GM18873 (cell line): ENCODE measurements at regions not wholly inside any gene's neighbourhood (a gene's known extent, or its start where the extent isn't known, plus 50 kb on each side); places are given as distances from the start of the nearest gene placed in this dataset.

Experiments used
- ATAC-seq: cut with Tn5 transposase; IDR thresholded peaks from one replicate; pipeline ENCODE4 v1.9.1; 2021; ENCODE audit warnings: mild to moderate bottlenecking, moderate library complexity, moderate number of reproducible peaks; ENCODE audit not compliant: unreplicated experiment, low FRiP score

DNA sequence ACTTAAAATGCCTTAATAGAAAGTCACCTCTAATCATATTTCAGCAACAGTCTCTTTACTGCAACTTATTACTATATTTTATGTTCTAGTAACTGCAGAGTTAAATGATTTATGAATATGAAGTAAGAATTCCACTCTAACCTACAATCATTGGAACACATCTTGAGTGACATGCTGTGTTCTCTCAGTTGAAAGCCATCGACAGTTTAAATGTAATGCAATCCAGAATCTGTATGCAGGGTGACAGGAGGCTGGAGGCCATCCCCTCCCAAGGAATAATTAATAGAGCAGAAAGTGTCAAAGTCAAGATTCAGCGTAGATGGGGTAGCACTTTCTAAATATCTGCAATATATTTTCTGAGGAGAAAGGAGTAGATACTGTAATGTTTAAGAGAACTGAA lies 590.3 kb upstream of the SORCS1 start:
- no peak for ATAC-seq

DNA sequence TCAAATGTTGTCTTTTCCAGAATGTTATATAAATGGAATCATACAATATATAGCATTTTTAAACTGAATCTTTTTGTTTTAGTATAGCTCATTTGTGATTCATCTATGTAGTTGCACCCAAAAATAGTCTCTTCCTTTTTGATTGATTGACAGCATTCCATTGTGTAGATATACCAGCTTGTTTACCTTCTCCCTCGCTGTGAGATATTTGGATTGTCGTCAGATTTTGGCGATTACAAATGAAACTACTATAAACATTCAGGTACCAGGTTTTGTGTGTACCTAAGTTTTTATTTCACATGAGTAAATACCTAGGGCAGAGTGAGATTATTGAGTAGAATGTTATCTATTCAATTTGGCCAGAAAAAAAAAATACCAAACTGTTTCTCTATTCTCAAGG lies 584.7 kb upstream of the SORCS1 start:
- no peak for ATAC-seq

DNA sequence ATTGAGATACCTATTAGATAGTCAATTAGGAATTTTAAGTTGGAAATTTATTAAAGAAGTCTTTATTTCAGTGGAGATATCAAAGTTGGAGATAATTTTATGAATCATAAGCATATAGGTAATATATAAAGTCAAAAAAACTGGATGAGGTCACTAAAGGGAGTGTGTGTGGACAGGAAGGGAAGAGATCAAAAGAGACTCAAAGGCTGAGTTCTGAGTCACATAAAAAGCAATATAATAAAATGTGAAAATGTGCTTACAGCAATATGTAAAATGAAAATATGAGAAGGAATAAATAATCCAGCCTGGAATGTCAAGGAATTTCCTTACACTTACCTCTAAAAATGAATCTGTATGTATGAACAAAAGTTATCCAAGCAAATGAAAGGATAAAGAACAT lies 583.3 kb upstream of the SORCS1 start:
- no peak for ATAC-seq

DNA sequence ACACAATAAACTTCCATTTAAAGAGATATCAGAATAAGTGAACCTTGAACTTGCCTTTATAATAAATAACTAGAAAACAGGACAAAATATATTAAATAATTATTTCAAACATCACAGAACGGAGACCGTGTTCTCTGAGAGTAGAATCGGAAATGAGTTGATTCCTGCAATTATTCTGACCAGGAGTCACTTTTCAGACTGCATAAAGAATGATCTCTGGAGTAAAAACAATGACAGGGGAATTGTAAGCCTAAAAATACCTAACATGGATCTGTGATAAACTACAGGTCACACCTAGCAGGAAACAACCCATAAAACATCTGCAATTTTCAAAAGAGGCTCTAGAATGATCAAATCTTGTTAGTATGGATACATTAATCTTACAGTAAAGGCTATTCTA lies 577.5 kb upstream of the SORCS1 start:
- ATAC-seq, result no peak

DNA sequence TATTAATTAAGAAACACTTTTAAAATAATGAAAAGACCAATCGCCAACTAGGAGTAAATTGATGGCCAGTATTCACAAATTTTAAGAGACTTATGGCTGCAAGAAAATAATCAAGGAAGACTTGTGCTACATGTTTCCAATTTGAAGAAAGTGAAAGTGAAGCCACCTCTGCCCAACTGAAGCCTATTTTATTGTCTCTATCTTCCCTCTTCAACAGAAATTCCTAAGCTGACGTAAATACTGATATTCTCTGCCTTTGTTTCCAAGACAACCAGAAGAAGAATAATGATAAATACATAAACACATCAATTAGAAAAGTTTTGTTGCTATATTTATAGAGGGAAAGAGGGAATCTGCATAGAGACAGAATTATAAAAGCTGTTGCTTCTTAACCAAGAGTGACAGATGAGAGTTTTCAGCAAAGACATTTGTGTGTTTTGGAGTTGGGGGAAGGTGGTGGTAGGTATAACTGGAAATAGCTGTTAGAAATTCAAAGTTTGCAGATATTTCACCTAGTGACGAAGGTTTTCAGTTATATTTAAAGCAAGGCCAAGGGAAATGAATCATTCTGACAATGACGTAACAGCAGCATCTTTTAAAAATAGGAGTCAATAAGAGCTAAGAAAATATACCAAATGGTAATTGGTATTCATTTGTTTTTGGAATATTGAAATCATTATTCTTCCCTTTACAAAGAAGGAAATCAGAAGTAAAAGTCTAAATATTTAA lies 576.6 kb upstream of the SORCS1 start:
- no peak for ATAC-seq

DNA sequence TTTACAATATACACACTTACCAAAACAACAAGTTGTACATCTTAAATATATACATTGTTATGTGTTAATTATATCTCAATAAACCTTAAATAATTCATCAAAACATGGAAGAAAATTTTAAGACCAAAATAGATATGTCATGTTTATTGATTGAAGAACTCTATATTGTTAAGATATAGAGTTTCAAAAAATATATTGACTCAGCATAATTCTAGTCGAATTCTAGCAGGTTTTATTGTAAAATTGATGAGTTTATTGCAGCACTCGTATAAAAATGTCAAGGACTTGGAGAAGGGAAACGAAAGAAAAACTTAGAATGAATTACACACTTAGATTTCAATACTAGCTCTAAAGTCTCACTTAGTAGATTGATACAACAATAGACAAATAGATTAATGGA lies 575.4 kb upstream of the SORCS1 start:
- no peak for ATAC-seq

DNA sequence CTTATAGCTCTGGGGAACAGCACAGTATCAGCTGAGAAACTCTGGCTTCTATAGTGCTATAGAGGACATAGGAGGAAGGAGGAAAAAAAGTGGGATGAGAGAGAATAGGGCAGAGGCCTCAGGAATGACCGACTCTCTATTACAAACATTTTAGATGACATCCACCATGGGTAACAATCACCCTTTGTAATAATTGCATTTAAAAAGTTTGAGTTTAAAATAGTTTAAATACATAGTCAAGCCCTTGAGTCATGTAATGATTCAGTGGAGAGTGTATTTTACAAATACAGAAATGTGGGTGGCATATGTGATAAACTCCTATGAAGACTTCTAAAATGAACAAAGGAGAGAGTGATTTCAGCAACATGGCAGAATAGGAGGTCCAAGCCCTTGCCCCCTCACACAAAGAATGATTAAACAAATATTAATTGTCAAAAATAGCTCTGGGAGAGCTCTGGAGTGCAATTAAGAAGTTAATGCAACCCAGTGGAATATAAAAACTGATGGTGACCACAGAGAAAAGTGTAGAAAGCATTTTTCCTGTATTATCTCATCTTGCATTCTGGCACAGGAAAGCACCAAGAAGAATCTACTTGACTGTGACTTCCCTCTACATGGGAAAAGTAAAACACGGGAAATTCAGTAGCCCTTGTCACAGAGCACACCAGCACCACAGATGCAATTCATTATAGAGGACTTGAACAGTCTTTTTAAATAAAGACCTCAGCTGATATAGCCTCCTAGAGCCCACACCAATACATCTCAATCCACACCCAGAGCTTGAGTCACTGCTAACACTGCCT lies 569.0 kb upstream of the SORCS1 start:
- ATAC-seq, result no peak

DNA sequence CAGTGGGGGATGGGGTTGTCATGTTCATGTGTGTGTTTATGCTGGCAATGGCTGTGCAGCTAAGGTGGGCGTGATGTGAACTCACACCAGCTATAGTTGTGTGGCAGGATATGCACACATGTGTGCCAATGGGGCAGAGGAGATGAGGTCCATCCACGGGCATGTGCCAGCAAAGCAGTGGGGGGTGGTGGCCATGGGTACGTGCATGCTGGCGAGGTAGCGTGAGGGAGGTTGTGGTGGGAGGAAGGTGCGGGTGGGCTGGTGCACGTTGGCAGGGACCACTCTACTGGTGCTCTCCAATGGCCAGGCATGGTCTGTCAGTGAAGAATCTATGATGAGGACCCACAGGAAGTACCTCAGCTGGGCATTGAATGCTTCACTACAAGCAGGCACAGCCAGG lies 567.5 kb upstream of the SORCS1 start:
- ATAC-seq, result no peak

DNA sequence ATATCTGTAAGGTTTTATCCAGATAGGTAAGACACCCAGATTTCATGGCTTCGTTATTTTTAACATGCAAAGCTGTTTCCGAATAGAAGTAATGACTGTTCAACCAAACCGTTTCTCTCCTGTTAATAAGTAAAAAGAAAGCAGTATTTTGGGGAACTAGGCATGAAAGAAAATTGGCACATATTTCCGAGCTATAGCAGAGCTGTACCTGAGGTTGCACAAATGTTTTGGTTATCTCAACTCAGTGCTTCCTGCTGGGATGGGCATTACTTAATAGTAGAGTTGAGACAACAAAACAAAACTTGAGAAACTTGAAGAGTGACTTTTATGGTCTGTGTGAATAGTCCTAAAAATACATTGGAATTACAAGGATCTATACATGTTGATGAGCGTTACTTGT lies 564.3 kb upstream of the SORCS1 start:
- ATAC-seq, result no peak

DNA sequence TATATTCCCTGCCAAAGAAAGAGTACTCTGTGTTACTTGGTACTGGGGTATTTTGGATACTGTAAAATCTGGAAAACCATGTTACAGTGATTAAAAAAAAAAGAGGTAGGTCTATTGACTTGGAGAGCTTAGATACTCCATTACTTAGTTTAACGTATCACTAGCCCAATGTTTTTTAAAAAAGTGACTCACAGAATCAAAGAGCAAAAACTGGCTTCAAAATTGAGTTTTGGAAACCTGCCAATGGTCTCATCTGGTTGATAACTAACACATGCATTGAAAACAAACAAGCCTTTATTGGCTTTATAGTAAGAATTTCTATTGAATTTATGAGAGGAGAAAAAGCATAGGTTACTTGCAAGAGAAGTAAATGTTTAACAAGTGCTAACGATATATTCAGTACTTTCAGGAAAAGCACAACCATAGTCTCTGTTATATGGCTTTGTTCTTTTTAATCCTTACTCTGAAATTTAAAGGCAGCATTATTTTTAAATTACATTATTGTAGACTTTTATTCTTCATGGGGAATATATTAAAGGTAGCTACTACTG lies 563.3 kb upstream of the SORCS1 start:
- no peak for ATAC-seq

DNA sequence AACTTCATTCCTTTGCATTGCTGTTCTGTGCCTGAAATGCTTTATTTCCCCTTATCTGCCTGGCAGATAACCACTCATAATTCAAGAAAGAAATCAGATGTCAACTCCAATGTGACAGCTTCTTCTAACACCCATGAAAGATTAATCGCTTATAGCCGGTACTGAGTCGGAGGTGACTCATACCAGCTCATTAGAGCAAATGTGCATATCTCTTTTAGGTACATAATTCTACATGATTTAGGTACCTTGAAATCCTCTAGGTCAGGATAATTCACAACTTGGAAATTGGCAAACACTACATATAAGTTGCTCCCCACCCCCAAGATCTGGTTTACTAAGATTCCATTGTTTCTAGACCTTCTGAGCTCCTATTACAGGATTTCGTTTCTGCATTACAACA lies 554.4 kb upstream of the SORCS1 start:
- ATAC-seq, result no peak

DNA sequence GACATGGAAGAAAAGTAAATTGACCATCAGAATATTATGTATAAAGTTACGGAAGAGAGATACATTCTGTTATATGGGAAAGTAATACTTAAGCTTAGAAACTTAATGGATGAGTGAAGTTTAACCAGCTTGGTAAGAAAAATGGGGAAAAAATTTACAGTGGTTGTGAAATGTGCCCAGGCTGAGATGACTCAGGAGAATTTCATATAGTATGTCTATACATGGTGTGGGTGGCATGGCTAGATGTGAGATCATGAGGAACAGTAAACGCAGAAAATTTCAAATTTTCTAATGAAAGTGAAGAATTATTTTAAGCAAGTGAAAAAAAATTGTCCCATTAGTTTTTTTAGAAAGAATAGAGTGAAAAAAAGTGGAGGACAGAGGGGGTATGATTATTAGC lies 552.5 kb upstream of the SORCS1 start:
- ATAC-seq, result no peak

DNA sequence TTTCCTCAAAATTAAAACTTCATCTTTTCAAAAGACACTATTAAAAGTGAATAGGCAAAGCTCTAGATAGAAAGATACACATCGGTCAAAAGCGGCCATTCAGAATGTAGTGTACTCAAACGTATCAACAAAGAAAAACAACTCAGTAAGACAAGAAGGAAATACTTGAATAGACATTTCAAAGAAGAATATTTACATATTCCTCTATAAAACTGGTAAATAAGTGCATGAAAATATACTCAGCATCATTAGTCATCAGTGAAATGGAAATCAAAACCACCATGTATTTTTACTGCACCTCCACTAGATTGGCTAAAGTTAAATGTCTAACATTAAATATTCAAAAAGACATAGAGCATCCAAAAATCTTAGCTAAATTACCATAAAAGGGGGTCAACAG lies 551.1 kb upstream of the SORCS1 start:
- no peak for ATAC-seq

DNA sequence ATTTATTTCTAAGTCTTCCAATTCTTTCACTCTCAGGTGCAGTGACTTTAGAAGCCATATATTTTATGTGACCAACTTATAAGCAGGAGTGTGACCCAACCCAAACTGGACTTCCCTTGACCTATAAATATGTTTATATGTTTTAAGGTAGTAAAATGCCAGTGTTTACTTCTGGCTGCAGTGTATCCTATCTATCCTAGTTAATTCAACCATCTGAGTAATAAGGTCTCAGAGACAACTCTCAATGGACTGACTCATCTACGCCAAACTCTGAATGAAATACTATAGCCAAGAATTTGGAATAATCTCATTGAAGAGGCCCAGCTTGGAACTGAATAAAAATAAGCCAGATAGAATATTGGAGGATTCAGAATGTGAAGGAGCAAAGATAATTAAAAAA lies 544.5 kb upstream of the SORCS1 start:
- ATAC-seq, result no peak

DNA sequence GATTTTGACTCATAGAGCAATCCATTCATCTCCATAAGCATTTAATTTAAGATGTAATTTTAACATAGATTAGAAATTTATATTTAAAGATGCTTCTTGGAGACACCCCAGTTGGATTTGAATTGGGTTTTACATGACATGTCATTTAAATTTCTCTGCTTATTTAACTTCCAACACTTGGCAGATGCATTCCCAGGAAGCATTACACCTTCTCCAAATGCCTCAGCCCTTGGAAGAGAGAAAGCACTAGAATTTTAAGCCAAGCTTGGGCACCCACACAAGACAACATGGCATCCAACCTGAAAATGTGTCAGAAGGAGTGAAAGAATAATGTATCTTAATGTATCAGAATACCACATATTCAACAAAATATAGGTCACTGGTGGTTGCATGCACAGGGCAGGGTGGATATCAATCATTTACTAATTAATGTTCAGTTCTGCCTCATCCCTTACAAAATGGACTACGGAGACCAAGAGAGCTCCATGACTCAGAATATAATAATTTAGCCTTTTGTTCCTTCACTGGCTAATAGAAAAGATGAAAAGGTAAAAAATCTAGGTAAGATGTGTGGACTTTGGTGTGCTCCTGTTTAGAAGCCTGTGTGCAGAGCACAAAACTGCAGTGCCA lies 541.7 kb upstream of the SORCS1 start:
- no peak for ATAC-seq

DNA sequence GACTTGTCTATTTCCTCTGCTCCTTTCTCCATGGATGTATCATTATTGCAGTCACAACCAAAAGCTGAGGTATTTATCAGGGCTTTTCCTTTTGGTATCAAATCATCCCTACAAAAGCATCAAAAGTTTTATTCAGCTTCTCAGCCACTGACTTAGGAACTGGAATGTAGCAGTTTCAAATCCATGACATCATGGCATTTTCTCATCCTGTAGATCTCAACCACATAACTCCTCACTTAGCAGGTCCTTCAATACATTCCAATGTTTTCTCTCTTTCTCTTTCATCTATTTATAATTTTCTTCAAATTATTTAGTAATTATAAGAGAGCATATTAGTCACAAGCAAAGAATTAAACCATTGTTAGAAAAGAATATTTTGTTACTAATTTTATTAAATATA lies 537.4 kb upstream of the SORCS1 start:
- ATAC-seq, result no peak

DNA sequence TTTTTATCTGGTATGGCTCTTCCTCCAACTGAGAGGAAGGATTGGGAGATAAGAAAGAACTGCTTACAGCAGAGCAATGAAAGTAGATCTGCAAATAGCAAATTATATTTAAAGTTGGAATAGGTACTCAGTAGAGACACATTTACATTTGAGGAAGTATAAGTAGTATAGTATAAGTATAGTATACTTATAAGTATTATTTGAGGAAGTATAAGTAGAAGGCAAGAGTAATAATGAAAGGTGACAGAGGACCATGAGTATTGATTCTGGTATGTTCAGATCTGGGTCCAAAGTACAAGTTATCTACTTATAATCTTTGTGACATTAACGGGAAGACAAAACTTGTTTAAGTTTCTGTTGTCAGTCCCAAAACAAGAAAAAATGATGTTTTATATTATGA lies 527.6 kb upstream of the SORCS1 start:
- ATAC-seq, result no peak

DNA sequence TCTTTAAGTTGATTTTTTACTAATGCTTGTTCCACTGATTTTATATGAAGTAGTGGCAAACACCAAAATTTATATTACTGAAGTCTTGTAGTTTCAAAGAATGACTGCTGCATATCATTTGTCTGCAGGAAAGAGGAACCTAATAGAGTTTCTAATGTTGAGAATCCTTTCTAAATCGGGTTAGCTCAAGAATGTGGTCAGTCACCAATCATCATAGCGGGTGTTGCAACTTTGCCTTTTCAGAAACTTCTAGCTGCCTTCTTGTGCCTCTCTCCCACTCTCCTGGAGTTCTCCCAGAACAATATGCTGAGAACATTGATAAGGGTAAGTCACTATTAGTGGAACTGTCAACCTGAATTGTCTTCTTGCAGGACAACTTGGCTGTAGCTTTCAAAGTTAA lies 524.8 kb upstream of the SORCS1 start:
- ATAC-seq, result no peak

DNA sequence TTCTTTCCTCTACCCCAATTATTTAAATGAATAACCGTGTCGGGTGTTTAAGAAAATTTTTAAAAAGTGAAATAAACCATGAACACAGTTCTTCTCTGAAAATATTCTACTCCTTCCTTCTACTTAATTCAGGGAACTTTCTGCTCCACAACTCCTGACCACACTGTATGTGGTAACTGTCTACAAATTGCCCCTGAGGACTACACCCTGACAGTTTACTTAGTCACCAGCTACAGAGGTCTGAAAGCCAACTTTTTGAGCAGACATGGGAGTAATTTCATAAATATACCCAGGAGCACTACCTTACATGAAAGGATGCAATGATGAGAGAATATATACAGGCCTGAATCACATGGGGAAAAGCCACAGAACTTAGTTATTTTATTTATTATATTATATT lies 523.2 kb upstream of the SORCS1 start:
- ATAC-seq, result no peak

DNA sequence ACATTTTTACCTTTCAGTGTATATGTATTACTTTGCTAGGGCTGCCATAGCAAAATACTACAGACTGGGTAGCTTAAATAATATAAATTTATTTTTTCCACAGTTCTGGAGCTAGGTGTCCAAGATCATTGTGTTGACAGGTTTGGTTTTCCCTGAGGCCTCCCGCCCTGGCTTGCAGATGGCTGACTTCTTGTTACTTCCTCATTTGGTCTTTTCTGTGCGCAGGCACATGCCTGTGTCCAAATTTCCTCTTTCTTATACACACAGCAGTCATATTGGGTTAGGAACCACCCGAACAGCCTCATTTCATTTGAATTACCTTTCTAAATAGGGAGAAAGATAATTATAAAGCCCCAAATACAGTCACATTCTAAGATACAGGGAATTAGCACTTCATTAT lies 521.6 kb upstream of the SORCS1 start:
- no peak for ATAC-seq

DNA sequence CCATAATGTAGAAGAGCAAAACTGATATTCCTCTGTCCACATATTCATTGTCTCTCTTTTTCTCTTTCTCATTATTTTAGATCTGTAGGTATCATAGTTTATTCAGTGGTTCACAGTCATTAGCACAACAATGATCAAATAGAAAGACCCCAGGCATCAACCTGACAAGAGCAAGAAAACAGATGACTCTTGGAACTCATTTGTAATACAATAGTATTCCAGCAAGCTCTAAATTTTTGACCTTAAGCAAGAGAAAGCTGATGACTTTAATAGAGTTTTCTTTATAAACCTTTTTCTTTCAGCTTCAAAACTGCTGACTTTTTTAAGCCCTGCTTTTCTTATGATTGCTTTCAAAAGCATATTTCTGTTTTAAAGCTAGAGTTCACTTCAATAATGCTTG lies 507.5 kb upstream of the SORCS1 start:
- ATAC-seq, result no peak
